HG03442 (cell line): ENCODE measurements at regions not wholly inside any gene's neighbourhood (a gene's known extent, or its start where the extent isn't known, plus 50 kb on each side); places are given as distances from the start of the nearest gene placed in this dataset.
"Not testable (repeated sequence)": the region's sequence is repeated elsewhere in the genome, so short reads cannot be mapped to it uniquely, and the experiment has no call there.

Experiments
- ATAC-seq: cut with Tn5 transposase; IDR thresholded peaks from one replicate; pipeline ENCODE4 v1.9.1; 2021; ENCODE audit warnings: mild to moderate bottlenecking, moderate library complexity; ENCODE audit not compliant: unreplicated experiment

DNA sequence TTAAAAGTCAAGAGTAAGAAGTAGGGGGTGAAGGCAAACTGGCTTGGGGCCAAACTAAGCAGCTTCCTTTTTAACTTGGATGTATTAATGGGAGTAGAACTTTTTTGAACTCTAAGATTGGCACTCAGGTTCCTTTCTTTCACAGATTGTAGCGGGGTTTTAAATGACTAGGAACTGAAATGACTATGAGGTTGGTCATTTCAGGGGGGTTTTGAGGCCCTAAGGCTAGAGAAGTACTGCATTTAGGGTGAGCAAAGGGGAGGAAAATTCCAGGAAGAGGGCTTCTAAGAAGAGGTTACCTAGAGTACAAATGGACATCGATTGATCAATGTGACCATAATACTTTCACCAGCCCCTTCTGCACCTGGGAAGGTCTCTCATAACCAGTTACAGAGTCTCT lies 381.8 kb downstream of the MLLT3 start:
- no peak for ATAC-seq

DNA sequence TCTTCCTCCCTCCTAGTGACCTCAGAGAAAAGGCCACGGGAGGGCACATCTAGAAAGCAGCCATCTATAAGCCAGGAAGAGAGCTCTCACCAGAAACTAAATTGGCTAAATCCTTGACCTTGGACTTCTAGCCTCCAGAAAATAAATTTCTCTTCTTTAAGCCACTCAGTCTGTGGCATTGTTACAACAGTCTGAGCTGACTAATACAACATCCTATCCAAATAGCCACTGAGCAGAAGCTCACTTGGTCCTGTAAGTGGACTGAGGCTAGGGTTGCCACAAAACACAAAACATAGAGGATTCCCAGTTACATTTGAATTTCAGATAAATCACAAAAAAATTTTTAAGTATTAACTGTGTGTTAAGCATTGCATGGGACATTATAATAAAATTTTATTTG lies 383.4 kb downstream of the MLLT3 start:
- ATAC-seq = no peak

DNA sequence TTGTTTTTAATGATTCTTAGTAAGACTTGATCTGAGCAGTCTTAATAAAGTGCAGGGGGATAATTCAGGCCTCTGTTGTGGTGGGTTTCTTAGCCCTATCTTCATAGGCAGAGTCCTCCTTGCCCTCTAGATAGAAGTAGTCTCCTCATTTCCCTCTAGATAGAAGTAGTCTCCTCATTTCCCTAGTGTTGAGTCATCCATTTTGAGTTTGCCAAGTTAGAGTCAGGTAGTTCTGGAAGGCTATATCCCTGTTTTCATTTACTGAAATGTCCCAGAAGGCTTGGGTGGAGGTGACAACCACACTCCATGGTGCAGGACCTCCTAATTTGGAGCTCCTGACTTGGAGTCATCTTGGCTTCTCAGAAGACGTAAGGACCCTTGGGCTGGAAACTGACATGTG lies 384.6 kb downstream of the MLLT3 start:
- no peak for ATAC-seq

DNA sequence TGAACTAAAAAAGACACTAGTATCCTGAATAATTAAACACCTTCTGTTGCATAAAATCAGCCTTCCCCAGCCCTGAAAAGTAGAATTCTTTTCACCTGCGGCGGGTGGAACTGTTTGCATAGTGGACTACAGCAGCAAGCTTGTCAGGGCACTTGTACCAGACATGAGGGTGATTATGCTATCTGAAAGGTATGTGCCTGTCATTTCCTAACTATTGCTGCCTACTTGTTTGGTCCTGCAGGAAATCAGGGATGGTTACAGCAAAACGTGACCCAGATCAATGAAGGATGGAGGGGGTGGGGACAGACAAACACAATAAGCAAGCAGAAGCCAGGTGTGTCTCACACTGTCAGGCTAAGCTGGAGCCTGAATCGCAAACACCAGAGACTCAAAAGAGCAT lies 385.6 kb downstream of the MLLT3 start:
- no peak for ATAC-seq

DNA sequence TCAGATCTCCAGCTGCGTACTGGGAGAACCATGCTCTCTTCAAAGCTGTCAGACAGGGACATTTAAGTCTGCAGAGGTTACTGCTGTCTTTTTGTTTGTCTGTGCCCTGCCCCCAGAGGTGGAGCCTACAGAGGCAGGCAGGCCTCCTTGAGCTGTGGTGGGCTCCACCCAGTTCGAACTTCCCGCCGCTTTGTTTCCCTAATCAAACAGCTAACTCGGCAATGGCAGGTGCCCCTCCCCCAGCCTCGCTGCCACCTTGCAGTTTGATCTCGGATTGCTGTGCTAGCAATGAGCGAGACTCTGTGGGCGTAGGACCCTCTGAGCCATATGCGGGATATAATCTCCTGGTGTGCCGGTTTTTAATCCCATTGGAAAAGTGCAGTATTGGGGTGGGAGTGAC lies 387.1 kb downstream of the MLLT3 start:
- ATAC-seq = not testable (repeated sequence)

DNA sequence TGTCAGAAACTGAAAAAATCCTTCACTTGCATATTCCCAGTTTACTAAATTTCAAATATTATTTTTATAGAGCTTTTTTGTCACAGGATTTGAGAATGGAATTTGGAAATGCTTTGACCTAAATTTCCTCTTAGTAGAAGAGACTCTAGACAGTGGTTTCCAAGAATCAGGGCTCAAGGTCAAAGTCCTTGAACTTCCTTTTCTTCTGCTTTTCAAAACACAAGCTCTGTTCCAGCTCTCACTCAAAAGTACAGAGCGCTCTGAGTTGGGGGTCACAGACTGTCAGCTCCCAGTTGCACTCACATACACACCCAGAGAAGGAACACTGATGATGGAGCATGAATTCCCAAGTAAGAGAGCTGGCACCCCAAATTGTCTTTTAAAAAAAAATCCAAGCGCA lies 394.2 kb downstream of the MLLT3 start:
- no peak for ATAC-seq

DNA sequence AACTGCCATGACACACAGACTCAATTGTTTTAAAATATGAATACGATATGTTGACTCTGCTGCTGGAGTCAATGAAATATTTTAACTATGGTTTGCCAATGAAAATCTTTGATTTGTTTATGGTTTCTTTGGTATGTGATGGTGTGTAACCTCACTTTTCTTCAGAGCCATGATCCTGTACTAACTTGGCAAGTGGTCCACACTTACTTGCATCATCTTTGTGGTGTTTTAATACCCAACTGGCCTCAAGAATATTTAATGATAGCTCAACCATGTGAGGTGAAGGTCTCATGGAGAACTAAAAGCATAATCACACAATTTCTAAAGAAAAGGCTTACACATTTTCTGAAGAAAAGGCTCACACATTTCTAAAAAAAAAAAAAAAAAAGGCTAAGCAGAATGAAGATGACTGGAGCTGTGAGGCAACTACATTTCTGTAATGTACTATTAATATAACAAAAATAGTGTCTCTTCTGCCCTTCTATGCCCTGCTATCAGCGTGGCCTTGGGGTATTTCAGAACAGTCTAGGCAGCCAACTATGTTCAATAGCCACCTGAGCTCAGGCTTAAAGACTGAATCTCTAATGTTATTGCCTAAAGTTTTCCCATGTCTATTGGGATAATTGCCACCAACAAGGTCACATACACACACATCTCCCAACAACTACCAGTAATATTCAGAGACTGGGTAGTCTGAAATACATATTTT lies 395.0 kb downstream of the MLLT3 start:
- no peak for ATAC-seq

DNA sequence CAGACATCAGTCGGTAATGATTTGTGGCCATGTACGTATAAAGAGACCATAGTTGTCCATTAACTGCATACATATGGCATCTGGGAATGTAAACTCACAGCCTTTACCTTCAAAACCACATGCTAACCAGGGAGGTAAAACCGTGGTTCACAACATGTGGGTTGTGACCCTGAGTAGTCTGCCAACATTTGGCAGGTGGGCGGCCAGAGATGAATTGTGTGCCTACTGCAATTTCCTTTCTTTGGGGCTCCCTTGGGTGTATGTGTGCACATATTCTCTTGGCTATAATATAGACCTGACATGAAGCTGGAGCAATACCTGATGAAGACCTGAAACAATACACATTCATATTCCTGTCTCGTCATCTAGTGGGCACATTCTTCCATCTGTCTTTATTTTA lies 396.0 kb downstream of the MLLT3 start:
- ATAC-seq = no peak

DNA sequence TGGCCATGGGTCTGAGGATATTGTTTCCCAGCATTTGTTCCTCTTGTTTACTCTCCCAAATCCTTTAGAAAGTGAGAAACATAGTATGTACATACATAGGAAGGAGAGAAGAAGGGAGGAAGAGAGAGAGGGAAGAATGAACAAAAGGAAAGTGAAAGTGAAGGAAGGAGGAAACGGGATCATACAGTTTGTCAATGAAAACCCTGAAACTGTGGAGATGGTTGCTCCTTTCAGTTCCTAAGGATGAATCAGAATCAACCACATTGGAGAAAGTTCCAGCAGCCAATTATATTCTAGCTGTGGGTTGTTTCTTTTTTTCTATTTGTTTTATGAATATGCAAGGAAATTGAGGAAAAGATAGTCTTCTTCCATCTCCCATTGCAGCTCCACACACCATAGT lies 396.5 kb downstream of the MLLT3 start:
- no peak for ATAC-seq

DNA sequence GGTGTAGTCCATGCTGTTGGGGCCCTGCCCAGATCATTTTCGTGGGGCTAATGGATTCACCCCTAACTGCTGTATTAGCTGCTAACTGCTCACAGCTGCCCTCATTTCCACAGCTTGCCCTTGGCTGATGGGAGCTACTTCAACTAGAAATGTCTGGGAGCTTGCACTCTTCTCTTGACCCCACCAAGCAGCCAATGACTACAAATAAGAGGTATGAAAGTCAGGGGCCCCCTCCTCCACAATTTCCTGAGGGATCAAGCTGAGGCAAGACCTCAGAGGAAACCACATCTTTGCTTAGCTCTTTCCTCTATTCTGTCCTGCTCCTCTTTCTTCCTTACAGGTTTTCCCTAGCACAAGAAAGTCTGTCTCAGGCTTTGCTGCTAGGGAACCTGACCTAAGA lies 397.5 kb downstream of the MLLT3 start:
- no peak for ATAC-seq

DNA sequence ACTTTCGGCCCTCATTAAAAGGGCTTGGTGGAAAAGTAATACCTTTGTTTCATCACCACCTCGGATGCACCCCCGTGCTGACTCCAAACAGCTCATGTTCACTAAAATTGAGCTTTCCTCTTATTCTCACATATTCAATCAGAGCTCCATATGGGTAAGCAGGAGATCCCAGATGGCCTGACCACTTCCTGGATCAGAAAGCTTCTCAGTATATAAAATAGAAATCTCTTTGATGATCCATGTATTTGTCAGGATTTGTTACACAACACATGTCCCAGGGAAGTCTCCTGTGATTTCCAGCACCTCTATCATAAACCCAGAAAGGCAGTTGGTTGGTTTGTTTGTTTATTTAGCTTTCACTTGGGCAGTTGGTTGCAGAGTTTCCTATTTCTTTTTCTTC lies 402.0 kb downstream of the MLLT3 start:
- ATAC-seq = no peak

DNA sequence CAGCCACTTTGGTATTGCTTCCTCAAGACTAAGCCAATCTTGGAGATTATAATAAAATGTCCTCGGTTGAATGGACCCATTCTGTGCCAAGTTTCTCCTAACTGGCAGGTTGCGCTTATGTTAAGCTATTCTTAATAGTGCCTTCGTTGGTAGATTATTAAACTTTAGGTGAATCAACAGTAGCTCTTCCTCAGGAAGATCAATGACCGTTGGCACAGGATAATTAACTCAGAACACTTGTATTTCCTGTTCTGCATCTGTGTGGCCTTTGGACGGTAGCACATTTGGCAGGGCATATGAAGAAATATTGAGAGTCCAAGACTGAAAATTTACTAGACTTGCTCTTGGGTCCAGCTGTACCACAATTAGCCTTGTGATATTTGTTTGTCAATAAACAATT lies 402.9 kb downstream of the MLLT3 start:
- no peak for ATAC-seq

DNA sequence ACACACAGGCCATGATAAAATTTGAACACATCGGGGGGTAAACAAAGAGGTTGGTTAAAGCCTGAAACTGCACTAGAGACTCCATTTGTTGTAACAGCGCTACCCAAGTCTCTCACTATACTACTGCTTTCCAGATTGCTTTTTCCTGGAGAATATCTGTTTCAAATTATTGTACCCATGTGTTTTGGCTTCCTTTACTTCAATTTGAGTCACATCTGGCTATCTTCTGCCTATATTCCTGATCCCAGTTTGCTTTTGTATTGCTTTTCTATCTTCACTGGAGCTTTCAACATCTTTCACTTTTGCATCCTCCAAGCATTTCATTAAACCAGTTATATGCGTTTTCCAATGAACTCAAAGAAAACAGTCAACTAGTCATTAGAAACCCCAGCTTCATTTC lies 404.7 kb downstream of the MLLT3 start:
- no peak for ATAC-seq

DNA sequence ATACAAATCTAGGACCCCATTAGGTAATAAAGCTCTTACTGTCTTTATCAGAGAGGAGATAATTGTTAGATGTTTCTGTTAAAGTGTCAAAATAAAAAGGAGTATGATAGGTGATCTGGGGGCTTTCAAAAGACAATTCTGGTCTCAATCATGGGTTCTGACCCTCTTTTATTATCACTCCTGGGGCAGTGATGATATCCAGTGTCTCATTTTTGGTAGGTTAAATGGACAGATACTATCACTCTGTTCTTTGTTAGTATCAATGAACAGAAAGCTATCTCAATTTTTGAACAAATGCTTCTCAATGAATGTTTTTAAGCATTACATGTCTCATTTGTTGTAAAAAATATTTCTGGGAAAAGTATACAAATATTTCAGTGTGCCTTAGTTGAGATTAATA lies 405.9 kb downstream of the MLLT3 start:
- no peak for ATAC-seq

DNA sequence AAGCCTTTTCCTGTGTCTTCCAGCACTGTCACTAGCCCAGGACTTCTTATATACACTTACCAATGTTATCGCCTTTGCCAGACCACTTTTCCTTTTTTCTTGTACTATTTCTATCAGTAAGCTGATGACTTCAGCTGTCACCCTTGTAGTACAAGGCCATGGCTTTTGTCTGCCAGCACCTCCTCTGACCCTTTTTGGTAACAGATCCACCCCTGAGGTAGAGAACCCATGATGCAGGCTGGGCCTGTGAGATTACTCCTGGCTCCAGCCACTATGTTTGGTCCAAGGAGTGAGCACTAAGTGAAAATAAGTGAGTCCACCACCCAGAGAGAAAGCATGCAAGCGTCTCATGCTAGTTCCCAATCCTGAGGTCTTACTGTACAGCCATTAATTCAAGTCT lies 406.7 kb downstream of the MLLT3 start:
- ATAC-seq = no peak

DNA sequence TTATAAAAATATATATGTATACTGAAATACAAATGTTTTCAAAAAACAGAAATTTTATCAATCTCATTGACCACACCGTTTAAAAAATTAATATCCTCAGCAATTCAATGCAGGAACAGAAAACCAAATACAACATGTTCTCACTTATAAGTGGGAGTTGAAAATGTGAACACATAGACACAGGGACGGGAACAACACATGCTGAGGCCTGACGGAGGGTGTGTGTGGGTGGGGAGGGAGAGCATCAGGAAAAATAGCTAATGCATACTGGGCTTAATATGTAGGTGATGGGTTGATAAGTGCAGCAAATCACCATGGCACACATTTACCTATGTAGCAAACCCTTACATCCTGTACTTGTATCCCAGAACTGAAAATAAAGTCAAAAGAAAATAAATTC lies 409.5 kb downstream of the MLLT3 start:
- ATAC-seq = no peak

DNA sequence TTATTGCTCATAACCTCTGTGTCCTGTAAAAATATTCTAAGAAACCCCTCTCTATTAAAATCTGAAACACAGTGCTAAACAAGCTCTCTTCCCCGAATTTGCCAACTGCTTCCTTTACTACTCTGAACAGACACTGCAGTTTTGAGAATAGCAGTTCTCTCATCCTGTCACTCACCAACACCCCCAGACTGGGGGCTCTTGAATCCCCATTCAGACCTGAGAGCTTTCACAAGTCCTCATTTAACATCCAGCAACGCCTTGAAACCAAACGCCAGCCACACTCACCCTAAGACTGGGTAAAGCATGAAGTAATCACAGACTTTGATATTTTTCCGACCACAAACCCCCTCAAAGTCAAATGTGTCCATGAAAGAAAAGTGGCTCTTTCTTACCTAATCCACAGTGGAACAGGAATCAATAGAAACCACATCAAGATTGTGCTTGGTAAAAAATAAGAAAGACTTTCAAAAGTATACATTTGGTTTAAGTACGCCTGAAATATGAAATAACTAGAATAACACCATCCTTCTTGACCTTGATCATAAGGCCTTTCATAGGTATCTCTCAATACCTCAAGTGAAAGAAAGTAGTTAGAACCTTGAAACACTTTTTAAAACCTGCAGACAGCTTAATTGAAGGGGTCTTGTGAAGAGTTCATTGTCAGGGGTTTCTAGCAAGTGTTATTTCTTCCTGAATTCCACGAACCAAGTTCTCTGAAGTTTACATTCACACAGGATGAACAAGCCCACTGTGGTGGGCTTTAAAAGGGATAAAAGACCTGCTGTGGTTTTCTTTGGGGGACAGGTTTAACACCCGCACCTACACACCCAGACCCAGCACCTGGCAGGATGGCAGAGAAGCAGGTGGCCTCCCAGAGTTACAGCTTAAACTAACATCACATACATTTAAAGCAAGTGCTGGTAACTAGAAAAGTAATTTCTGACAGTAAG lies 412.6 kb downstream of the MLLT3 start:
- ATAC-seq = no peak

DNA sequence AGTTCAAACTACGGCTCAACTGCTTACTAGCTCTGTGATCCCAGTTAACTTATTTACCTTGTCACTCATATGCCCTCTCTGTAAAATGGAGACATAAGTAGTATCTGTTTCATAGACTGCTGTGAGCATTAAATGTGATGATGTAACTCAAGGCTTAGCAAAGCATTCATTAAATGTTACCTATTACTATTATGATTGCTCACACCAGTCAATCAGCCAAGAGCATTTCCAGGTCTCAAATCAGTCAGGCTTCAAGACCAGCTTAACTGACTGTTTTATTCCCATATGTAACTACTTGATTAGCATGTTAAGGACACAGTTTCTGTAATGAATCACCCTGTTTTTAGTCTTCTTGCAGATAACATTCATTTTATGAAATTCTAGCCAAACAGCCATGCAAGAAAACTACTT lies 413.3 kb downstream of the MLLT3 start:
- ATAC-seq = no peak

DNA sequence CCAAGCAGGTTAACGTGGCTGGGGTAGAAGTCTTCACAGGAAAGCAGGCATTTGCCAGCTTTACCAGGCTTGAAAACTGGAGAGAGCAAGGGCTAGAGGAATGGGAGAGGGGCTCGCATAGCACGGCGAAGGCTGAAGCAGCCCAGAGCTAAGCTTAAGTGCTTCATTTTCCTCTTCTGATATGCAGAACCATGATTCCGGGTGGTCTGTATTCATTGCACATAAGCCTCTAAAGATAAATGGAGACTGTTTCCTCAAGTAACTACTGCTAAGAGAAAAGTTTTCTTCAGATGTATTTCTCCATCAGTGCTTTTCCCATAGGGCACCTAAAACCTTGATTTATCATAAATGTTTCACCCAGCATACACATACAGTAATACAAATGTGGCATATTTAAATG lies 414.1 kb downstream of the MLLT3 start:
- no peak for ATAC-seq

DNA sequence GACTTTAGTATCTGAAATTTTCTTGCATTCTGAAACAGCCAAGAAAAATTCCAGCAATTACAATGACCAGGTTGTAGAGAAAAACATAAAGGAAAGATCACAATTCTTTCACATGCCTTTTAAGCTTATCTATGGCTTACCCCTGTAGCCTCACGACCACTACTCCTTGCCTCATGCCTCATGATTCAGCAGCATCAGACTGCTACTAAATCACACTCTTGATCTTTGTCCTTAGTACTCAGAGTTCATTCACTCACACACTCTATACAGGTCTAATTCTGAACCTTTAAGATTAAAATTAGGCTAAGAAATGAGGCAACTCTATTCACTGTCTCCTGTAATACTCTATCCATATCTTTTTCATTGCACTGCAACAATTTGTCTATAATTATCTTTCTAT lies 415.1 kb downstream of the MLLT3 start:
- no peak for ATAC-seq

DNA sequence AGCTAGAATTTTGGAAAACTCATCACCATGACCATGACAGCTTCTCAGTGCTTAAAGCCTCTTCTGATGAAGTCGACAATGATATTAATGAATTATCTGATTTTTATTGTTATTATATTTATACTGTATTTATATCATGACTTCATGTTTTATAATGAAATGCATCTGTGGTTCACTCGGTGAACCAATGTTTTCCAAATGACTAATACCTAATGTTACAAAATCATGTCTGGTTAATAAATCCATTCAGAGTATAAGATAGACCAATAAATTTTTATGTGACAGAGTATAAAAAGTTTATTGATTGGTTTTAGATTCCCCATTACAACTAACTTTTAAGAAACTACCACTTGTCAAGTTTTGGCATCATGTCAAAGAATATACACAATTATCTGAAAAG lies 416.5 kb downstream of the MLLT3 start:
- ATAC-seq = no peak

DNA sequence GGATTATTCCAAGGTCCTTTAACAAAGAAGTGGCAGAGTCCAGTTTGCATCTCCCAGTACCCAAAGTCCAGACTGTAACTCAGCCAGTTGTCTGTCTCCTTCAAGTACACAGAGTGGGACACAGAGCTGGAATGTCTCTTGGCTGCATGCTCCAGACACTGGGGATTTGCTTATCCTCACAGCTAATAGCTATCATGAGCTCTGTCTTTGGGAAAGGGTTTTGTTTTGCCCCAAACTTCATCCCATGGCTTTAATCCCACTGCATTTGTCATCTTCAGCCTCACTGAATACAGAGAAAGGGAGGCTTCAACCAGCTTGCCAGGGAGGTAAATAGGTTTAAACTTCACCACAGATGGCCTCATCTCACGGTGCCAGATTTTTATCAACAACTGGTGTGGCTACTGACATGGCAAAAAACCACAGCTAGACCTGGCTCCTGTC lies 412.2 kb upstream of the SLC24A2 start:
- ATAC-seq = no peak
